Breast epithelium (tissue), 3 donors: ENCODE measurements at regions not wholly inside any gene's neighbourhood (a gene's known extent, or its start where the extent isn't known, plus 50 kb on each side); places are given as distances from the start of the nearest gene placed in this dataset.
"Not testable (repeated sequence)": the region's sequence is repeated elsewhere in the genome, so short reads cannot be mapped to it uniquely, and the experiment has no call there.

Experiments
- POLR2AphosphoS5 ChIP-seq, 3 donors: sonication (generic); formaldehyde crosslinking; IDR thresholded peaks; one replicate each; pipeline ENCODE4 v1.6.1; 2017; ENCODE audit warnings: antibody characterized with exemption in 3 of 3
- TF ChIP-seq, protein P1 (sequence below), 3 donors: fragments of 450-650 bp; IDR thresholded peaks; one replicate each; pipeline ENCODE4 v1.5.1; 2016 to 2017; ENCODE audit warnings: antibody characterized with exemption in 3 of 3, mild to moderate bottlenecking in 3 of 3, moderate library complexity in 3 of 3

DNA sequence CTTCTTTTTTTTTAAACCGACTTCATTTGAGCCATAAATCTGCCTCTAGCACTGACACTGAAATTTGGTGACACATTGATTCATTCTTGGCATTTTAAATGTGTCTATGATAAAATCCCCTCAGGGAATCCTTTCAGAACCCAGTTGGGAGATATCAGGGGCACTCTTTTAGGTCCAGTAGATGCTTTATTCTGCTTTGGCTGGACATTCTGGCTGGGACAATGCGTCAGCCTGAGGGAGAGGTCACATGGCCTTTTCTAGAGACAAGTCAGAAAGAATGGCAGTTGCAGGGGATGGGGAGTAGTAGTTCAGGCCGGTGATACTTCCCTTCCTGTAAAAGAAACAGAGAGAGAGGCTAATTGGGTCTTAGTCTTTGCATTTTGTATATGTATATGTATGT lies 63.1 kb downstream of the TRIM43 start:
- not testable (repeated sequence) for TF ChIP-seq POLR2AphosphoS5 (IDR thresholded peaks at IDR 0.05)
- TF ChIP-seq, protein P1, sequence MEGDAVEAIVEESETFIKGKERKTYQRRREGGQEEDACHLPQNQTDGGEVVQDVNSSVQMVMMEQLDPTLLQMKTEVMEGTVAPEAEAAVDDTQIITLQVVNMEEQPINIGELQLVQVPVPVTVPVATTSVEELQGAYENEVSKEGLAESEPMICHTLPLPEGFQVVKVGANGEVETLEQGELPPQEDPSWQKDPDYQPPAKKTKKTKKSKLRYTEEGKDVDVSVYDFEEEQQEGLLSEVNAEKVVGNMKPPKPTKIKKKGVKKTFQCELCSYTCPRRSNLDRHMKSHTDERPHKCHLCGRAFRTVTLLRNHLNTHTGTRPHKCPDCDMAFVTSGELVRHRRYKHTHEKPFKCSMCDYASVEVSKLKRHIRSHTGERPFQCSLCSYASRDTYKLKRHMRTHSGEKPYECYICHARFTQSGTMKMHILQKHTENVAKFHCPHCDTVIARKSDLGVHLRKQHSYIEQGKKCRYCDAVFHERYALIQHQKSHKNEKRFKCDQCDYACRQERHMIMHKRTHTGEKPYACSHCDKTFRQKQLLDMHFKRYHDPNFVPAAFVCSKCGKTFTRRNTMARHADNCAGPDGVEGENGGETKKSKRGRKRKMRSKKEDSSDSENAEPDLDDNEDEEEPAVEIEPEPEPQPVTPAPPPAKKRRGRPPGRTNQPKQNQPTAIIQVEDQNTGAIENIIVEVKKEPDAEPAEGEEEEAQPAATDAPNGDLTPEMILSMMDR (IDR thresholded peaks at IDR 0.05): not testable (repeated sequence)
